GM19240 (cell line): ENCODE measurements at regions not wholly inside any gene's neighbourhood (a gene's known extent, or its start where the extent isn't known, plus 50 kb on each side); places are given as distances from the start of the nearest gene placed in this dataset.

Experiments
- DNase-seq: peaks from one replicate; pipeline ENCODE4 v3.0.0; 2011; ENCODE audit warnings: low spot score; ENCODE audit not compliant: insufficient read length

DNA sequence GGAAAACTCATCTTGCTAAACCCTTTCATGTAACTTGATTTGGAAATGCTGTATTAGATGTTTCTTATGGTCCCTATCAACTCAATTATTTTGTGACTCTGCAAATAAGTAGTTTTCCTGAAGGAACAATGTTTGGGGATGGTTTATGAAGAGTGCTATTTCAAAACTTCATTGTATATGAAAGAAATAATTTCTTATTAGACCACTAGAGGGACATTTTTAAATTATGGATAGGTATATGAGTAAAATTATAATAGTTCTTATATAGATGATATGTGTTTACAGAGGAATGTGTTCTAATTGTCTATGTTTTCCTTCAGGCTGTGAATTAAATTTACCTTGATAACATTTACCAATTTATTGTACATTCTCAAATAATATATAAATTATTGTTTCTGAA, 509.4 kb upstream of the RAG2 start:
- no peak for DNase-seq

GRCh38 chr11:37105427-37105826, 507.4 kb upstream of the RAG2 start:
- no peak for DNase-seq

GRCh38 chr11:37104380-37104779, 506.3 kb upstream of the RAG2 start:
- DNase-seq, result no peak

DNA sequence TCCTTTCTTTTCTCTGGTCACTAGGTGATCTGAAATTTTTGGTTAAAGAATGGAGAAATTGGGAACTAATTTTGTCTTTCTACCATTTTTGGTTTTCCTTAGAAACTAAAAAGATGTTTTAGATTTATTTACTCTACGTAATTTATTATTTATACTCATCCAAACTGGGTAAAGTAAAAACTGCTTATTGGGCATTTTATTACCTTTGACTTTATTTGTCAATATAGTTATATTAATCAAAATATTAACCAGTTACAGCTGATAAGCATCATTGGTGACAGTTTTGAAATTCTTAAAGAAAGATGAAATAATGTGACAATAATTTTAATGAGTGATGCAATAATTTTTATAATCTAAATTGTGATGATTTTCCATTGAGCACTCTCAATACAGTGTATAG, 502.0 kb upstream of the RAG2 start:
- no peak for DNase-seq

GRCh38 chr11:37092487-37092886, 494.5 kb upstream of the RAG2 start:
- no peak for DNase-seq

DNA sequence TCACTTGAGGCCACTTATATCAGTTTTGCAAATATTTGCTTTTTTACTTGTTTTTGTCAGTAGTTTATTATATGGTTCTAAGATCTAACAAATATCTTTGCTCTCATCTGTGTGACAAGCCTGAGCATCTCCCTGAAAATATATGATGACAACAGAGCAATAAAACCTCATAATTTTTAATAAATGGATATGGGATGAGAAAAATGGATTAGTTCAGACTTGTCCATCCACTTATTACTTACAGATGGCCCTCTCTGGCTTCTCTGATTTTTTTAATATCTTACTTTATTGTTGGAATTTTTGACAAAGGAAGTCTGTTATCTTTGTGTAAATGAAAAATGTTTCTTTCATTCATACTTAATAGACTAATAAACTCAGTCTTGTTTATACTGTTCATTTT, 491.4 kb upstream of the RAG2 start:
- no peak for DNase-seq

DNA sequence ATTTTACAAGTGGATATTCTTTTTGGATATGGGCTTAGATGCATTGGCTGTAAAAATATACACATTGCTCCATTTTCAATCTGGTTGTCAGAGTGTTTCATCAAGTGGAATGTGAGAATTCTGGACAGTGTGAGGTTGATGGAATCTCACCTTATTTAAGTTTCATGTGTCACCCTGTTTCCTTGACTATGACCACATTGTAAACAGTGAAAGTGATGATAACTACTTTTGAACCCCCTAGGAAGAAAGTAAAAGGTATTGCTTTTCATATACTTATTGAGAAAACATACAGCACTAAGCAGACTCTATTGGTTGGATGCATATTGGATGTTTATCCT, 490.5 kb upstream of the RAG2 start:
- DNase-seq, result no peak

GRCh38 chr11:37087650-37088572, 489.9 kb upstream of the RAG2 start:
- DNase-seq, result no peak

DNA sequence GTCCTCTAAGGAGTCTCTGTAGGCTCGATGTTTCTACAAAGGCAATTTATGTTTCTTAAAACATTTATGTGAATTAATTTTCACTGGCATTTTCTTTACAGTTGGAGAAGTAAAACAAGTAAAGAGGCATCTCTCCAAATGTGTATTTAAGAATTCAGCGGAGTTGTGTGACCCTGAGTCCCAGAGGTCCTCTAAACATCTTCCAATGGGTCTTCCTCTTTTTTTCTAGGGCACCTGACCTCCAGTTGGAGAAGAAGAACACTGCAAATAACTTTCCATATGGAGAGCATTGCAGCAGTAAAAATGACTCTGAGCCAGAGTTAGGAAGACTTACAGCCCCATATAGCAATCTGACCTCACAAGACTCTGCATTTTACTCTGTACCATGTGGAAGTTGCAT, 480.5 kb upstream of the RAG2 start:
- no peak for DNase-seq

- no peak for DNase-seq
These were observed 478.8 kb upstream of the RAG2 start for GRCh38 chr11:37076866-37077265.

DNA sequence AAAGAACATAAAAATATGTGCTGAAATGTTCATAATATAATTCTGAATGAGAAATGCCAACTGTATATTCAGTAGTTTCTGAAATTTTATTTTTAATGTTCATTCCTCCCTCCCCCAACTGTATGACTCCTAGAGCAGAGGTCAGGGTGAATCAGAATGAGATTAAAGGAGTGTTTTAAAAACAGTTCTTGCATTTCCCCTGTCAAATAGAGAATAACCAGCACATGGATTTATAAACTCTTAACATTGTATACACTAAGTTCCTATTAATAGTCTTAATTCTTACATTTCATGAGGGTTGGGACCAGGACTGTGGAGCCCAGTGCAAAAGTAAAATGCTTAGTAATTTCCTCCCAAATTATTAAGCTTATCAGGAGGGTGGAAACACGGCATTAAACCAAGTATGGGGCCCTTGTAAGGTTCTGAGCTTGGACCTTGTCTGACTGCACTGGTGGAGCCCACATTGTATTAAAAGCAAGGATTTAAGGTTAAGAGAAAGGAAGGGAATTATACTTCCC, 474.6 kb upstream of the RAG2 start:
- no peak for DNase-seq

DNA sequence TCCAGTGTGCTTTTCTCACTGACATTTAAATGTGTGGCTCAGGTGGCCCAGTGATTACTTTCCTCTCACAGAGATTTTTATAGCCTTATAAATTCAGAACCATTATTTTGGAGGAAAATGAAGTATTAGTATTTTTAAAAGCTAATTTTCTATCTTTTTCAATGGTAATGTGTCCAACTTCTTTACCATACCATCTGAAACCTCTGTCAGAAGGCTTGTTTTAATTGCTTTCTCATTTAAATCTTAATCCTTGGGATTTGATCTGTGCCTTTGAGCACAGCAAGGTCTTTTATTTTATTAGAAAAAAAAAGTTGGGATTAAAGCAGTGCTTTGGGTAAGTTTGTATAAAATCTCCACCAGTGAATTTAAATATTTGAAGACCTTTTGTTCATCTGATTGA, 452.3 kb upstream of the RAG2 start:
- no peak for DNase-seq

- DNase-seq, result no peak
These were observed 442.9 kb upstream of the RAG2 start for GRCh38 chr11:37040921-37041320.

GRCh38 chr11:37038911-37039310, 440.9 kb upstream of the RAG2 start:
- DNase-seq, result no peak

DNA sequence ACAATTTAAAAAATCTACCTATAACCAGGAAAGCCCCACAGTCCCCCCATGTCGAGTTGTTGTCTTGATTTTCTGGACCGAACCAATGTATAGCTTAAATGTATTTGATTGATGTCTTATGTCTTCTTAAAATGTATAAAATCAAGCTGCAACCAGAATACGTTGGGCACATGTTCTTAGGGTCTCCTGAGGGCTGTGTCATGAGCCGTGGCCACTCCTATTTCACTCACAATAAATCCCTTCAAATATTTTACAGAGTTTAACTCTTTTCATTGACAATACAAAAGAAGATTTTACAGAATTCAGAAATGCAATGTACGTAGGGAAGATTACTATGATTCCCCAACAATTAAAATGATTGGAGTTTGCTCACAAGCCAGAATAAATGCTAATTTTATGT, 428.7 kb upstream of the RAG2 start:
- no peak for DNase-seq

GRCh38 chr11:37026326-37026725, 428.3 kb upstream of the RAG2 start:
- DNase-seq, result no peak

- no peak for DNase-seq
These were observed 408.5 kb upstream of the RAG2 start for GRCh38 chr11:37006563-37006962.

GRCh38 chr11:37002831-37003230, 404.8 kb upstream of the RAG2 start:
- DNase-seq, result no peak

GRCh38 chr11:36997656-36998055, 399.6 kb upstream of the RAG2 start:
- no peak for DNase-seq

GRCh38 chr11:36996795-36997194, 398.8 kb upstream of the RAG2 start:
- no peak for DNase-seq

DNA sequence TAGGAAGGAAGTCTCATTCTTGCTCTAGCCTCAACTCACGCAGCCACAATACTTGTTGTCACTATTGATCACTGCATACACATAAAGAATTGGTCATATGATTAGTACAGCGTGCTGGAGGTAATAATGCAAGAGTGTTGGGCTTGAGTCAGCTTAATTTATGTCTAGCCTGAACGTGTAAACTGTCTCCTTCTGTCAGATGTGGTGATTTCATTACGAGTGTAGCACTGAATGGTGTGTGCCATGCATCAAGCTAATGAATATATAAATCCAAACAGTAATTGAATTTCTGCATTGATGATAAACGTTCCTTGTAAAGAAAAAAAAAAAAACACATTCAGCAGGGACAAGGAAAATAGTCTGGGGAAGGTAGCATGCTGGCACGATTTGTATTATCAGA, 396.2 kb upstream of the RAG2 start:
- no peak for DNase-seq

DNA sequence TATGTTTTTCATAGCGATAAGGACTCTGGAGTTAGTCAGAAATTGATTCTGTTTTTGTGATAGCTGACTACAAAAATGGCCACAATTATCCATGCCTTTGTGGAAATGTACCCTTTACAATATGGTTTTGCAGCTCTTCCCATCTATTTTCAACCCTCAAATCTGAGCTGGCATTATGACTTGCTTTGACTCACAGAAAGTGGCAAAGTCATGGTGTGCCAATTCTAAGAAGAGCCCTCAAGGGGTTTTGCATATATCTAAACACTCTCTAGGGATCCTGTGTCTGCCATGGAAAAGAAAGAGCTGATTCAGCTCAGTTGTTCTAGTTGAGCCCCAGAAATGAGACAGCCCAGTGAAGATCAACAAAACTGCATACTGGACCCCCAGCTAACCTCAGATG, 390.5 kb upstream of the RAG2 start:
- no peak for DNase-seq

DNA sequence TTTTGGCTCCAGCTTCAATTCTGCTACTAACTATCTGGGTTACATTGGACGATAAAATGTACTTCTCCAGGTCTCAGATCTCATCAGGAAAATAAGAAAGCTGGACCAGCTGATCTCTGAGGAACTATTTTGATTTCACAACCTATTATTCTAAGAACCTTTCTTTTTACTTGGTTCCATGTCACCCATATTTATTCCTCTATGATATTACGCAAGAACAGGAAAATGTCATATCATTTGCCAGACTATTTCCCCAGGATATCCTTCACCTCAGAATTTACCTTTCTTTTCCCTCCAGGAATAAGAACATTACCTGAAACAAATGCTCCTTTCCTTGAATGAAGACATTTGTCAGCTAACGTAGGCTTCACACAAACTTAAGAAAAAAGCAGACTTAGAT, 387.5 kb upstream of the RAG2 start:
- no peak for DNase-seq
